GM18499 (cell line): ENCODE measurements at regions not wholly inside any gene's neighbourhood (a gene's known extent, or its start where the extent isn't known, plus 50 kb on each side); places are given as distances from the start of the nearest gene placed in this dataset.

Experiments
- ATAC-seq: cut with Tn5 transposase; IDR thresholded peaks from one replicate; pipeline ENCODE4 v1.9.1; 2021; ENCODE audit warnings: moderate number of reproducible peaks; ENCODE audit not compliant: insufficient read depth, unreplicated experiment

- no peak for ATAC-seq
Measured at GRCh38 chr9:90556897-90557675, 85.5 kb downstream of the DIRAS2 start.

- no peak for ATAC-seq
Measured at GRCh38 chr9:90559075-90560073, 83.2 kb downstream of the DIRAS2 start.
